ENCODE measurements at regions not wholly inside any gene's neighbourhood (a gene's known extent, or its start where the extent isn't known, plus 50 kb on each side); places are given as distances from the start of the nearest gene placed in this dataset.

DNA sequence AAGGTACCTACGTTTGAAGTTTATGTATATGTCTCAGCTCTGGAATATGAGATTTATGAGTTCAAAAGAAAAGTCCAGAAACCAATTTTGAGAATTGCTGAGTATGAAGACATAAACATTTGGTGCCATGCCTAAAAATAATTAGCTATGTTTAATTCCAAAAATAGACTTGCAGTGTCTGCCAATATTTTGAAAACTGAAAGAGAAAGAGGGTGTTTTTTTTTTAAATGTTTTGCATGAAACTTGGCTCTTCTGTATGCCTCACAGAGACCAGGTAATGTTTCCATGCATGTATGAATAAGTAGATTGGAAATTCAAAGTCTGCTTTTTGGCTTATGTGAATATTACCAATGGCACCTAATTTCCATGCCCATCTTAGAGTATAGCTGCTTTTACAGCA, 634.4 kb upstream of the C9orf72 start:
- TF ChIP-seq, protein P1, sequence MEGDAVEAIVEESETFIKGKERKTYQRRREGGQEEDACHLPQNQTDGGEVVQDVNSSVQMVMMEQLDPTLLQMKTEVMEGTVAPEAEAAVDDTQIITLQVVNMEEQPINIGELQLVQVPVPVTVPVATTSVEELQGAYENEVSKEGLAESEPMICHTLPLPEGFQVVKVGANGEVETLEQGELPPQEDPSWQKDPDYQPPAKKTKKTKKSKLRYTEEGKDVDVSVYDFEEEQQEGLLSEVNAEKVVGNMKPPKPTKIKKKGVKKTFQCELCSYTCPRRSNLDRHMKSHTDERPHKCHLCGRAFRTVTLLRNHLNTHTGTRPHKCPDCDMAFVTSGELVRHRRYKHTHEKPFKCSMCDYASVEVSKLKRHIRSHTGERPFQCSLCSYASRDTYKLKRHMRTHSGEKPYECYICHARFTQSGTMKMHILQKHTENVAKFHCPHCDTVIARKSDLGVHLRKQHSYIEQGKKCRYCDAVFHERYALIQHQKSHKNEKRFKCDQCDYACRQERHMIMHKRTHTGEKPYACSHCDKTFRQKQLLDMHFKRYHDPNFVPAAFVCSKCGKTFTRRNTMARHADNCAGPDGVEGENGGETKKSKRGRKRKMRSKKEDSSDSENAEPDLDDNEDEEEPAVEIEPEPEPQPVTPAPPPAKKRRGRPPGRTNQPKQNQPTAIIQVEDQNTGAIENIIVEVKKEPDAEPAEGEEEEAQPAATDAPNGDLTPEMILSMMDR (conservative IDR thresholded peaks at IDR 0.05 in 1 of 2, IDR thresholded peaks at IDR 0.05 in 1 of 2; ENCODE audit: extremely low read depth in 1 of 2, insufficient read depth in 1 of 2, low read depth in 1 of 2, low read length in 2 of 2), result no peak
- no peak for TF ChIP-seq EZH2 (IDR thresholded peaks at IDR 0.05; ENCODE audit: borderline replicate concordance, low read length)

Measured in mammary epithelial cell (primary cell).